NCI-H345 (cell line): ENCODE measurements at regions not wholly inside any gene's neighbourhood (a gene's known extent, or its start where the extent isn't known, plus 50 kb on each side); places are given as distances from the start of the nearest gene placed in this dataset.

Experiments
- DNase-seq: peaks from one replicate; lab custom pipeline; 2025; lab: John Stamatoyannopoulos, UW

DNA sequence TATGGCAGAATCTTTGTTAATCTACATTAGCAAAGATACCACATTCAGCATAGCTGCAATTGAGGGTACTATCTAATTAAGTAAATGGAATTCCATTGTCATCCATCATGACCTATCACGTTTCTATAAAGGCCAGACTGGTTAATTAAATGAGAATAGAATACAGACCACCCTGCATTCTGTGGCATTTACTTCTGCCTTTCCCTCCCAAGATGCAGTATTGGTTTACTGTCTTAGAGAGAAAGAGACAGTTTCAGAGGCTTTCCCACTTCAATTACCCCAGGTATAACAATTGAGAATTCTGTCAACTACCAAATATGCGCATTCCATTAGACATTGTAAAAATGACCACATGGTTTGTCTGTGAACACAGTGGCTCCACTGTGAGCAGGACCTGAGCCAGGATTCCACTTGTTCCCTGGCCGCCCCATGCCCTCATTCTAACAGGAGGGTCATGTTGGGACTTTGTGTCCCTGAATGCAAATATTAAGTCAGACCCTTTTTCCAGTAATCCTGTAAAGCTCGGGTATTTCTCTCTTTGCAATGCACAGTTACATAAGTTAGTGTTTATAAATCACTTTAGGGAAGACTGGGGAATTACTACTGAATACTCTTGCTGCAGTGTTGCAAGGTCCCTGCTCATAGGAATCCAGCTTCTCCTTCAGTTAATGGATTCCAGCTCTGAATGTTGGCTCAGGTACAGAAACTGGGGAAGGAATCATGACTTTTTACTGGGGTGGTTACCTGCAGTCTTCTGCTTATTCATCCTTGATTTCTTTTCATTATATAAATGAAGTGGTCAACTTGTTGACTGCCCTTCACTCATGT, 261.0 kb downstream of the PDGFC start:
- no peak for DNase-seq

DNA sequence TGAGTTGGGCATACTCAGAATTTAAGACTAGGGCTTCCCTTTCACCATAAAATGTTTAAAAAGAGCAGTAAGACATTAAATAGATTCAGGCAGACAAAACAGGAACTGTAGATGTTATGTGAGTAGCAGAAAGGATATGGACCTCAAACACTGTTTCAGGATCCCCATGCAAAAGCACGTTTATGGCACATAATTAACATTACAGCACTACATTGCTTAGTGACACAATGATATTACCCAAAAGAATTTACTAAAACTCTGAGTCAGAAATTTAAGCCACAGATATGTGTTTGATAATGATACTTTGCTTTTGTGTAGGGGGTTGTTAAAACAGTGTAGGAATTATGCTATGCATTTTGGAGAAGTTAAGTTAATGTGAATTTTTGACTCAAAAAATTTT, 266.3 kb downstream of the PDGFC start:
- no peak for DNase-seq

DNA sequence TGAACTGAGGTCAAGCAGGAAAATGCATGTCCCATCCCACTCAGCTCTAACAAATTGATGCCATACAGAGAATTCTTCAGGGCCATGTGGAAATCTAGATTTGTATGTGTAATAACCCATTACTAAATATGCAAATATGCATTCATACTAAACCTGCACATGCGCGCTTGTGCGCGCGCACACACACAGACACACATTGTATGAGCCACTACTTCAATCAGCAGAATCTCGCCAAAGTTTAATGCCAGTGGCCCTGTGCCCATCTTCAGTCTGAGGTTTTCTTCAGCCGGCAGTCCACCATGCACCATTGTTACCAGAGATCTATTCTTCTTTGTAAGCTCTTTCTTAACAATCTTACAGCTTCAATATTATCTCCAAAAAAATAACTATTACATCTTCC, 276.4 kb downstream of the PDGFC start:
- no peak for DNase-seq

DNA sequence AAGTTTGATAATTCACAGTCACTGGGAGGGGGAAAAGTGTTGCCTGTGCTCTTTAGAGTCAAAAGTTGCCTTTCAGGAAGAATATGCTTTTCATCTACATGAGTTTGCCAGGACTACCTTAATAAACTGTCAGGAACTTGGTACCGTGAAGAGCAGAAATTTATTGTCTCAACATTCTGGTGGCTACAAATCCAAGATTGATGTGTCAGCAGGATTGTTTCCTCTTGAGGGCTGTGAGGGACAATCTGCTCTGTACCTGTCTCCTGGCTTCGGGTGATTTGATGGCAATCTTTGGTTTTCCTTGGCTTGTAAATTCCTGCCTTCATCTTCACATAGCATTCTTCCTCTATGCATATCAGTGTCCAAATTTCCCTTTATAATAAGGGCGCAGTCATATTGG, 277.2 kb downstream of the PDGFC start:
- no peak for DNase-seq

DNA sequence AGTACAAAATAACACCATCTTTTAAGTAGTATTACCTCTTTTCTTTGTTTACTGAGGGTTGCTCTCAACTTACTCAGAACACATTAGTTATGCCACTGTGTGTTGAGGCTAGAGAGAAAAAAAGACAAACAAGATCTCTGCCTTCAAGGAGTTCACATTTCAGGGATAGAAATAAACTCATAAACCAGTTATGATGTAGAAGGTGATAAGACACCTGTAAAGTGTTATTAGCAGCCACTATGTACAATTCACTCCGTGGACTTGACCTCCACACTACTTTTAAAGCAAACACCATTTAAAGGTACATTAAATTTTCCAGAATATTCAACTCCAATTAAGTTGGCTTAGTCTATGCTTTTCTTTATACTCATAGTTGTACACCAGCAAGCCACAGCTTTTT, 278.0 kb downstream of the PDGFC start:
- DNase-seq = no peak

DNA sequence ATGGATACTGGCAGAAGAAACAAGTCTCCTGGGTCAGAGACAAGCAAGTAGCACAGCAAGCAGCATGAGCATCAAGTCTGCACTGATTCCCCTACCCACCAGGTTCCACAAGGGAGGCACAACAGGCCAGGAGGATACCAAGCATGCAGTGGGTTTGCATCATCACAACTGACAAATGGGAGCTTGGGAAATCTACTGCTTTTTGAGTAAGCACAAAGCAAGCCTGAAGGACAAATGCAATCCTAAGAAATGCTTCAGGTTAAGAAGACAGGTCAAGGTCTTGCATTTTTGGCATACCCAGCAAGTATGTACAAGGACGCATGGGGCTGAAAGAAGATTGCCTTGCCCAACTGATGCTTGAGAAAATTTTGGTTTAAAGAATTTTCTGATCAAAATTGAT, 279.6 kb downstream of the PDGFC start:
- no peak for DNase-seq

DNA sequence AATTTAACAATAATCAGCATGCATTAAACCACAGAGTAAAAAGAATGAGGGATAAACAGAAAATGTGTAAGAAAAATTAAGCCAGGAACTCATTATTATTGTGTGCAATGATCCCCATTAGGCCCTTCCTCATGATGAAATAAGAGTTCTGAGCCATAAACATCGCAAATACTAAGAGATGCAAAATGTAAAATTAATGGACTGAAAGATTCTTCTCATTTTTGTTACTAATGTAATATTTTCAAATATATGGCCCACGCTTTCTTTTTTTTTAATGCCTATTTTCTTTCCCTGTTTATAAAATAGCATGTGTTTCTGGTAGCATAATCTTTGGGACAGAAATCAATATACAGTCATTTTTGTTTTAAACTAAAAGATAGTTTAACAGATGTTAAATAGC, 281.0 kb downstream of the PDGFC start:
- DNase-seq = no peak

DNA sequence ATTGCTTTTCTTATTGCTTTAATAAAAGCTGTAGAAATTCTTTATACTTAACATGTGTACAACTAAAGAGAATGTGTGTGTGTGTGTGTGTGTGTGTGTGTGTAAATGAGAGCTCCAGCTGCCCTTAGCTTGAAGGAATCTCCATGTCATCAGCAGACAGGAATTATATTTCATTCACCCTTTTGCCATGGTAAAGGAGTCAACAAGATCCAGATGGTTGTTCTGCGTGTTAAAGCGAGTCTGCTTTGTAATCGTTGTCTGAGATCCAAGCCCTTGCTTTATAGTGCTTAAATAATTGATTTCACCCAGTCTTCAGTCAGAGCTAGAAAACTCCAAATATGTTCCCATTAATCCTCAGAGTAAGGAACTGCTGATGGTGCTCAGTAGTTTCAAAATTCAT, 285.5 kb downstream of the PDGFC start:
- DNase-seq = no peak

DNA sequence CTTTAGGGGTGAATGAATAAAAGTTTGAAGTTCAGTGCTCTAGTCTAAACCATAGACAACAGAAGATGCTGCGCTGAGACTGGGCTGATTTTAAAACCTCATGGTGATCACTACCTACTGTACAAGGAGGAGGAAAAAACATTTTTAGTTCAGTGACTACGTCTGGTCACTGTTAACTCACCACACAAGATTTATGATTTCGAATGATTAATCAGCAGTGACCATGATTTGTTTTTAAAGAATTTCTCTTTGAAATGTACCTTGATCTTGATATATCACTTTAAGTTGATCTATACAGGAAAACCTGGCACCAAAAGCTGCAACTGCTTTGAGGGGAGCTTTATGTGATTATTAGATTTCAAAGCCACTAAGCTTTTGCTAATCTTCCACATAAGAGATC, 286.3 kb downstream of the PDGFC start:
- no peak for DNase-seq

DNA sequence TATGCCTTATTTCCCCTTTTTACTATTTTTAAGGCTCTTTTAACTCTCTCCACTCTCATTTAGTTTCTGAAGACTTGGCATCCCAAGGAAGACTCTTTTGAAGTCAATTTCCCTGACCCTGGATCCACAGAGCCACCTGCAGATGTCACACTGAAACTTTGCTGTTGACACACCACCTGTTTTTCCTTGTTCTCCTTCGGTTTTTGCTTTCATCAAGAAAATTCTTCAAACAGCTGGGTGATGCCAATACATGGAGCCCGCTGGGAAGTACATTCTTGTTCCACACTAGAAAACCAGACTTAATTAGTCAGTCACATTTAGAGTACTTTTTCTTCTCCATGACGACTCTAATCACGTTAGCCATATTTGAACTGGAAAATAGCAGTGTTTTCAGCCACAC, 293.9 kb downstream of the PDGFC start:
- no peak for DNase-seq

DNA sequence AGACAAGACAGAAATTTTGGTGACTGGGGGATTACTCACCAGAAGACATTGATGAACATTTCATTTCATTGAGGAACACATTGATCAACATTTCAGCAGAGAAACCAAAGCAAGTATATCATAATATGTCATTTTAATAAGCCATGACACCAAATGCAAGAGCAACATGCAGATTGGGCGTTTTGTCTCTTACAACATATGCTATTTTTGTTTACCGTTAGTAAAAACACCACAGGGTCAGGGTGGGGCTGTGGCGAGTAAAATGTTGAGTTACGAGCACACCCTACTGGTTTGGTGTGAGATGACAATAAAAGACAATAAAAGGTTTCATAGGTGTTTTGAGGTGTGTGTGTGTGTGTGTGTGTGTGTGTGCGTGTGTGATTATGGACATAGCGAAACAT, 294.5 kb downstream of the PDGFC start:
- DNase-seq = no peak

DNA sequence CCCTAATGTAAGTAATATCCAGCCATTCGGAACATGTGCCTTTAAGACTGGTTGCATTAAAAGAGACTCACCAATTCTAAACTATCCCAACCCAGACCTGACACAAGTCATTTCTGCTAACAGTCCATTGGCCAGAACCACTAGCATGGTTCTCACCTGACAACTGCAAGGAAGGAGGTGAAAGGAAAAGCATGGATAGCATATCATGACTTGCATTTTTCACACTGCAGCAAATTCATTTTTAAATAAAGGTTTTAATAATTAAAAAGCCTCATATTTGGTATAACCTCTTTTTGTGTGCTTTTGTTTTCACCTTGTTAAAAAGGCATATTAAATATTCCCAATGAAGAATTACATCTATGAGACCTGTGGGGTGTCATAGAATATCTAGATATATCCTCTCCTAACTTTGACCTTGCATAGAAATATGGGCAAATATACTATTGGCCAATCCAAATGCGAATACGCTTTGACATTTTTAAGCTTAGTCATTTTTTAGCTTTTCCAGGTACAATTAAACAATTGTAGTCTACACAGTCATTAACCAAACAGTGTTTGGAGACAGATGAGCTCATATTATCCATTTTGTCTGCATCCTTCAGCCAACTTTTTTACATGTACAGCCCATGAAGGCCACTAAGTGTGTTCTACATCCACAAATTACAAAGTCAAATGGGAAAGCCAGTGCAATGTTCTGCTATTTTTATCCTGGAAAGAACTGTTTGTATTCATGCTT, 295.3 kb downstream of the PDGFC start:
- DNase-seq = no peak

DNA sequence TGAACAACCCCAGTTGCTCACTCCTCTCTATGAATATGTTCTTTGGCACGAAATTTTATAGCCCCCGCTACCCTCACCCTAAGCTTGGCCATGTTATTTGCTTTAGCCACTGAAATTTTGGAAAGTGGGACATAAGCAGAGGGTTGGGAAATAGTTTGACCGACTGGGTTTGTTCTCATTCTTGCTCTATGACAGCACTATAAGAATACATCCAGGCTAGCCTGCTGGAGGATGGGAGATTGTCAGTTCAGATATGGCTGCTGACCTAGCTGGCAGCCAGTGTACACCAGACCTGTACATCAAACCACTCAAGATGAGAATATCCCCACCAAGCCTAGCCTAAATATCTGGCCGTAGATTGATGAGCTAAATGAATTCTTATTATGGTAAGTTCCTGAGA, 298.1 kb downstream of the PDGFC start:
- no peak for DNase-seq

DNA sequence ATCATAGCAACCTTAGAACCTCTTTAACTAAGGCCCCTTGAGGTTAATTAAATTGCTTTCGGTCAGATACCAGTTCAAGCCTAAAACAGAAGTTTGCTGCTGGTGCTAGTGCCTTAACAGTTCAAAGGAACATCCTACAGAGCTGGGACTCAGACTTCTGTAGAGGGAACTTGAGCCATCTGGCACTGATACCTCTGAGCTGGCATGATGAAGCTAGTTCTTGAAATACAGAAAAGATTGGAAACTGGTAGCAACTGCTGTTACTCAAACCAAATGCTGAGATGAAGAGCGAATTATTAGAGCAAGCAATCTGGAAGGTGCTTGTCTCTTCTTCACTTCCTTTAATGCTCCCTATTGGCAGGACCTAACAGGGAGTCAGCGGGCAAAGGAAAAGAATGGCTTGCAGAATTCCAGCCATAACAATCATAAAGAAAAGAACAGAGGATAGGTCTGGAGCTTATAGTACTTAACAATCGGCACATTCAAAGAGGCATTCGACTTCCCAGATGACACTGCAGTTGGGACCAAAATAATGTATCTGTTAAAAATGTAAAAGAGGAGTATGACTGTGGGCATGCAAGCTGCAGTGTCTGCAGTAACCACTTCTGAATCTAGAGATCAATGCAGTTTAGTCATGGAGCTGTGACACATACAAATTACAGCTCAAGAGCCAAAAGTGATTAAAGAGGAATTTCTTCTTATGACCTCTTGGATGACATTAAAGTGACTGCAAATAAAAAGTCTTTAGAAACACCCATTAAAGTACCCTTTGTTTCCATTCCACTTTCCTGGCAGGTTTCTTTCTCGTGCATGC, 298.9 kb downstream of the PDGFC start:
- no peak for DNase-seq

DNA sequence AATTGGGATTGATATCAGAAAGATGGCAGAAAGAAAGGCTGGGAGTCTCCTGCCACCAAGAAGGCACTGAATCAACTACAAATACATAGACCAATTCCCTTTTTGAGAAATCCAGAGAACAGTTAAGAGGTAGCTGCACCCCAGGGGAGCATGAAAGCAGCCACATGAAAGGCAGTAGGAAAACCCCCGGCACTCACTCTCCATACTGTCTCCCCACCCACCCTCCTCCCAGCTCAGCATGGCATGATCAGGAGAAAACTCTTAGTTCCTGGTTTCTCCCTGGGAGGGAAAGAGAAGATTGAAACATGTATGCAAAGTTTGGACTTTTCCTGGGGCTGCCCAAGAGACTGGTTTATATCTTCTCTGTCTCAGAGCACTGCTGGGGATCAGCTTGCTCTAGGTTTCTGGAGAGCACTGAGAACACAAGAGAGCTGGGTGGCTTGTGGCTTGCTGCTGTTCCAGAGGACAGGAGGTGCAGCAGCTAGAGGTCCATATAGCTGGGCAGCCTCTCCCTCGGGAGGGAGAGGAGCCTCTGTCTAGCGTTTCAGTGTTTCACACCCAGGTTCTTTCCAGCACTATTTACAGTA, 305.7 kb downstream of the PDGFC start:
- DNase-seq = no peak

DNA sequence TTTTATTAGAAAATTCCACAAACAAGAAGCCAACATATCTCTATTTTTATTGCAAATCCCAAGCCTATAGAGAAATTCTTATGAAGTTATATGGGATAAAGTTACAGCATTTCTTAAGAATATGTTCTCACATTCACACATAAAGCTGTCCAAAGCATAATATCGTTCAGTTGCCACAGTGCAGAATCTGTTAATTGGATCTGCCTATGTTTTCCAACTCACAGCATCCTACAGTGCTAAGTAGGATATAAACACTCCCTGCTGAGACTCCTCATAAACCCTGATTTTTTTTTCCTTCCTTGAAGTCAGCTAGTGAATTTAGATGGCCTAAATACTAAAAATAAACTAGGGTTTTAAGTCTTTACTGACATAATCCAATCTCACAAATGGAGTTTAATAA, 307.9 kb downstream of the PDGFC start:
- DNase-seq = no peak

DNA sequence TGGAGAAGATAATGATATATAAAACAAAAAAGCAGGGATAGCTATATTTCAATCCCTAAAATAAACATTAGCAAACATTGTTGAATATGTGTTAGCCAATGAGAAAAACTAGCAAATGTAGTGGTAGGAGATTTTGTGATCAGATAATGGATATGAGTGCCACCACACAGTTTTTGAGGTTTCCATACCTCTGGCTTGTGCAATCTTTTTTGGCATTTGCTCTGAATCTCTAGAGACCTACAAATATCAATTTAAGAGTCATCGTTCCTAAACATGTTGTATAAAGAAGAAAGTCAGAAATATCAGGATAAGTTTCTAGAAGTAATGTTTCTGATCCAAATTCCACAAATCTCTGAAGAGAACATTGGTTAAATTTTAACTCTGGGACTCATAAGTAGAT, 308.7 kb downstream of the PDGFC start:
- no peak for DNase-seq

DNA sequence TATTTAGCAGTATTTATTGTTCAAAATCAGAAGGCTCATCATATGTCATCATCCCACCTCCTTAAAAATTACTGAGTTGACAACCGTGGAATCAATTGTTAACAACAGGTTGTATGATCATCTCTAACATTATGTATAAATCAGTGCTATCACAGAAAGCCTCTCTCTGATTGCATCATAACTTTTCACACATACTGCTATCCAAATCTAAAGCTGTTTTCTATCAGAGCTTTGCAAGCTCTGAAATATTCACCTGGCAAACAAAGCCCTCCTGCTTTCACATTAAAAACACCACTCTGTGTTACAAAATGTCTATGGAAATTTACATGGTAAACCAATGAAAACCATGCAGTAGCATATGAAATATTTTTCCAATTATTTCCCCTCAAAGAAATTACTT, 310.0 kb downstream of the PDGFC start:
- DNase-seq = no peak

DNA sequence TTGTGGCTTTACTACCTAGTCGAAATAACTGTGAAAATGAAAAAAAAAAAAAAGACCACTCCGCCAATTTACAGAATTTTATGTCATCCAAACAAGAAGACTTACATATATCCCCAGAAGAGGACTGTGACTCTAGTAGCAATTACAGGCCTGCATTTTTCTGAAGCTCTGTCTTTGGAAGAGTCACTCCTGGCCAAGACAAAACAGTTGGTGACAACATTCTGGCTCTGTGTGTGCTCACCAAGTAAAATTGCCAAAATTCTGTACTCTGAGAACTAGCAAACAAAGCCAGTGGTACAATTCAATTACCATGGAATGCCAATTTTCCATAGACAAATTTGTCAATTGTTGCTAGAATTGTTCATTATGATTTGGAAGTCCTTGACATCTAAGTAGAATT, 311.1 kb downstream of the PDGFC start:
- no peak for DNase-seq

DNA sequence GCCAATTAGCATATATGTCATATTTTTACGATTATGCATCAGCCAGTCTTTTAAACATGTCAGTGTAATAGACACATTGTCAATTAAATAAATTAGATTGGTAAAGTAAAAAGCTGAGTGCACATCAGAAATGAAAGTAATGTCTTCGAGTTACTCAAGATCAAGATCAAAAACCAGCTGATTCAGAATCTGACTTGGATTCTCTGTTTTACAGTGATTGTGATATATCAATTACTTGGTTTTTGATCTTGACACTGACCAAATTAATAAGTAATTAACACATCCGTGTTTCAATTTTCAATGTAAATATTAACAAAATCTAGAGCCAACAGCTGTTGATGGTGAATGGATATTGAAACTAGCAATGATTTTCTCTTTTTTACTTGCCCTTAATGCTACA, 311.6 kb downstream of the PDGFC start:
- no peak for DNase-seq

DNA sequence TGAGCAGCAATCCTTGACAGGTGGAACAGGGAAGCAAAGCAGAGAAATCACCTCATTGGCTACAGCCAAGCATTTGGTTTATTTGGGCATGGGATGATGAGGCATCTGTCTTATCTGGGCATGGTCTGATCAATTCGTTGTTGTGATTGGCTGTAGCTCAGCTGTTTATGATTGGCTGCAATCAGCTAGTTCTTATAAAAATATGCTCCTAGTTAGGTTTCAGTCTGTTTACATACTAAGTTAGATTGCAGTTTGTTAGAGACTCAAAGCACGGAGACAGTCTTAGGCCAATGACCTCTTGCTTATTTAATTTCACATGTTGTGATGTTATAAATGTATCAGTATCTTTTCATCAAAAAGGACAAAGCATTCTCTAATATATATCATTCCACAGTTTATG, 312.0 kb downstream of the PDGFC start:
- DNase-seq = no peak

DNA sequence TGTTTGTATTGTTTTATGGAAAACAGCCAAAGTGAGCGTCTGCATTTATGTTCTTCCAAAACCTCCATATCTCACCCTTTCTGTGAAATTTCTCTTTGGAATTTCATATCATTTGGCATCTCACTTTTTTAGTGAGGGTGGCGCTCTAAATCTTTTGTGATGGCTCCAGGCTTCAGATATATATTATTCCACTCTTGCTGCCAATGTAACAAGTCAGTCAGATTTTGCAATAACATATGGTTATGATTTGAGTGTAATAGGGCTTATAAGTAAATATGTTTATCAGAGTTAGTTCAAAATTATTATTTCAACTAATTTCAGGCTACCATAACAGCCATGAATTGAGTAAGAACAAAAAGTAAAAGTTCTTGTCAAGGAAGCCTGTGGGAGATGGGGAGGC, 314.7 kb downstream of the PDGFC start:
- DNase-seq = no peak

DNA sequence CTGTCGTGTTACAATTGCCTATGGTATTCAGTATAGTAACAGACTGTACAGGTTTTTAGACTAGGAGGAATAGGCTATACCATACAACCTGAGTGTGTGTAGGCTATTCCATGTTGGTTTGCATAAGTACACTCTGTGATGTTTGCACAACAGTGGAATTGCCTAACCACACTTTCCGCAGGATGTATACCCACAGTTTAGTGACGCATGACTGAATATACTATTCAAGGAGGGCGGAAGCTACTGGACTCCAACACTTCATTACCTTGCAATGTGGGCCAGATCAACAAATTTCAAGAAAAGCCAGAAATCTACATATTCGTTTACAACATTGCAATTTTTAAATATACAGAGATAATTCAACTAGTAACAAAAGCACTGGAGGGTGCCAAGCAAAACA, 317.2 kb downstream of the PDGFC start:
- DNase-seq = no peak
